Erythroblast (primary cell): ENCODE measurements at regions not wholly inside any gene's neighbourhood (a gene's known extent, or its start where the extent isn't known, plus 50 kb on each side); places are given as distances from the start of the nearest gene placed in this dataset.

Experiments
- GATA1 ChIP-seq: IDR thresholded peaks from 2 replicates; pipeline ENCODE4 v1.6.1; 2011; ENCODE audit warnings: low read depth, mild to moderate bottlenecking, control low read depth, low read length, moderate library complexity
- POLR2A ChIP-seq: IDR thresholded peaks from 2 replicates; pipeline ENCODE4 v1.6.1; 2011; ENCODE audit warnings: mild to moderate bottlenecking, low read length

DNA sequence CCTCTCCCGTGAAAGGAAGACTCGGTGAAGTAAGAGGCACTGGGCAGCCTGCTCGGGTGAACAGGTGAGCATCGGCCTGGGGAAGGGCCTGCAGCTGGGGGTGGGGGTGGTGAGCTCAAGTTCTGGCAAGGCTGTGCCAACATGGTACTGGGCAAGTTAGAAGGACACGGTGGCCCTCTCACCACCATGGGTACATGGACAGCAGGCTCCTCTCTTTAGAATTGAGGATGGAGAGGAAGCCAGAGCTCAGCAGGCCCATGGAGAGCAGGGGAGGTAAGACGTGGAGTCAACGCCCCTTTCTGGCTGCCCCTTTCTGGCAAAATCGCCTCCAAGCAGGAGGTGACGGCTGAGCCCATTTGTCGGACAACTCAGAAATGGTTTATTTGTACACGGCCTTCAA, 135.6 kb downstream of the ANKRD60 start:
- TF ChIP-seq POLR2A (no peak), GATA1 (no peak)
